Epidermal melanocyte (primary cell): ENCODE measurements at regions not wholly inside any gene's neighbourhood (a gene's known extent, or its start where the extent isn't known, plus 50 kb on each side); places are given as distances from the start of the nearest gene placed in this dataset.
A peak's percentile ranks its signal among the peaks of the same experiment; 100 is the strongest.

ENCODE experiments used
- DNase-seq: peaks from one replicate; pipeline ENCODE4 v3.0.0; 2011; ENCODE audit warnings: low spot score; ENCODE audit not compliant: insufficient read length

- peak; percentile 42 for DNase-seq
These were observed 434.5 kb downstream of the HDGFL1 start for GRCh38 chr6:23003671-23004467.

GRCh38 chr6:23006656-23007055 is 437.3 kb downstream of the HDGFL1 start:
- DNase-seq: no peak

GRCh38 chr6:23011615-23012014 is 442.2 kb downstream of the HDGFL1 start:
- DNase-seq: no peak

GRCh38 chr6:23013776-23014175 is 444.4 kb downstream of the HDGFL1 start:
- no peak for DNase-seq

GRCh38 chr6:23016696-23017095 is 447.3 kb downstream of the HDGFL1 start:
- peak; percentile 24 for DNase-seq

GRCh38 chr6:23021487-23021886 is 452.1 kb downstream of the HDGFL1 start:
- no peak for DNase-seq

- peak; percentile 28 for DNase-seq
These were observed 457.9 kb downstream of the HDGFL1 start for GRCh38 chr6:23027281-23027680.

GRCh38 chr6:23031986-23032385 is 462.6 kb downstream of the HDGFL1 start:
- no peak for DNase-seq

GRCh38 chr6:23034926-23035325 is 465.6 kb downstream of the HDGFL1 start:
- DNase-seq: no peak

- no peak for DNase-seq
These were observed 467.1 kb downstream of the HDGFL1 start for GRCh38 chr6:23036406-23036983.

GRCh38 chr6:23040899-23041298 is 471.5 kb downstream of the HDGFL1 start:
- no peak for DNase-seq

GRCh38 chr6:23045280-23045679 is 475.9 kb downstream of the HDGFL1 start:
- no peak for DNase-seq

GRCh38 chr6:23055523-23055922 is 486.2 kb downstream of the HDGFL1 start:
- no peak for DNase-seq

- no peak for DNase-seq
These were observed 504.5 kb downstream of the HDGFL1 start for GRCh38 chr6:23073821-23074220.

GRCh38 chr6:23077772-23078171 is 508.4 kb downstream of the HDGFL1 start:
- DNase-seq: no peak

- no peak for DNase-seq
These were observed 512.3 kb downstream of the HDGFL1 start for GRCh38 chr6:23081701-23082100.

- DNase-seq: no peak
These were observed 516.7 kb downstream of the HDGFL1 start for GRCh38 chr6:23086100-23086499.

GRCh38 chr6:23087471-23087870 is 518.1 kb downstream of the HDGFL1 start:
- DNase-seq: no peak

GRCh38 chr6:23088761-23089160 is 519.4 kb downstream of the HDGFL1 start:
- DNase-seq: no peak

- DNase-seq: no peak
These were observed 520.6 kb downstream of the HDGFL1 start for GRCh38 chr6:23089981-23090380.

GRCh38 chr6:23091795-23092194 is 522.4 kb downstream of the HDGFL1 start:
- DNase-seq: no peak

GRCh38 chr6:23096876-23097275 is 527.5 kb downstream of the HDGFL1 start:
- DNase-seq: no peak

- no peak for DNase-seq
These were observed 528.2 kb downstream of the HDGFL1 start for GRCh38 chr6:23097566-23097965.
